ENCODE measurements at regions not wholly inside any gene's neighbourhood (a gene's known extent, or its start where the extent isn't known, plus 50 kb on each side); places are given as distances from the start of the nearest gene placed in this dataset.
"Not testable (repeated sequence)": the region's sequence is repeated elsewhere in the genome, so short reads cannot be mapped to it uniquely, and the experiment has no call there.

GRCh38 chr3:178112552-178112951, 423.7 kb upstream of the KCNMB2 start:
- TF ChIP-seq POLR2A (IDR thresholded peaks at IDR 0.05), result not testable (repeated sequence)
- TF ChIP-seq, protein P1, sequence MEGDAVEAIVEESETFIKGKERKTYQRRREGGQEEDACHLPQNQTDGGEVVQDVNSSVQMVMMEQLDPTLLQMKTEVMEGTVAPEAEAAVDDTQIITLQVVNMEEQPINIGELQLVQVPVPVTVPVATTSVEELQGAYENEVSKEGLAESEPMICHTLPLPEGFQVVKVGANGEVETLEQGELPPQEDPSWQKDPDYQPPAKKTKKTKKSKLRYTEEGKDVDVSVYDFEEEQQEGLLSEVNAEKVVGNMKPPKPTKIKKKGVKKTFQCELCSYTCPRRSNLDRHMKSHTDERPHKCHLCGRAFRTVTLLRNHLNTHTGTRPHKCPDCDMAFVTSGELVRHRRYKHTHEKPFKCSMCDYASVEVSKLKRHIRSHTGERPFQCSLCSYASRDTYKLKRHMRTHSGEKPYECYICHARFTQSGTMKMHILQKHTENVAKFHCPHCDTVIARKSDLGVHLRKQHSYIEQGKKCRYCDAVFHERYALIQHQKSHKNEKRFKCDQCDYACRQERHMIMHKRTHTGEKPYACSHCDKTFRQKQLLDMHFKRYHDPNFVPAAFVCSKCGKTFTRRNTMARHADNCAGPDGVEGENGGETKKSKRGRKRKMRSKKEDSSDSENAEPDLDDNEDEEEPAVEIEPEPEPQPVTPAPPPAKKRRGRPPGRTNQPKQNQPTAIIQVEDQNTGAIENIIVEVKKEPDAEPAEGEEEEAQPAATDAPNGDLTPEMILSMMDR (IDR thresholded peaks at IDR 0.05), result not testable (repeated sequence)

Measured in heart left ventricle (tissue), 13 donors.